Kidney (tissue), 13 donors: ENCODE measurements at regions not wholly inside any gene's neighbourhood (a gene's known extent, or its start where the extent isn't known, plus 50 kb on each side); places are given as distances from the start of the nearest gene placed in this dataset.

Experiments
- DNase-seq, 5 donors: peaks; one replicate each; pipeline ENCODE4 v3.0.0-alpha.2; 2013 to 2020
- FAIRE-seq: peaks from 2 replicates; lab custom pipeline; 2012; peaks lifted over from hg19 to GRCh38; lab: Jason Lieb, UNC
- H3K27ac ChIP-seq, 2 donors: one replicate each; pipeline ENCODE4 v1.7.0; 2013; ENCODE audit warnings: low read depth in 2 of 2, low read length in 2 of 2, inconsistent platforms in 1 of 2
- H3K27me3 ChIP-seq: one replicate; pipeline ENCODE4 v1.7.1; 2013; ENCODE audit warnings: low read length, inconsistent platforms; ENCODE audit not compliant: control insufficient read depth, insufficient read depth
- H3K36me3 ChIP-seq, 3 donors: one replicate each; pipeline versions ENCODE4 v1.7.0 to v1.7.1; 2013; ENCODE audit warnings: low read length in 3 of 3, control low read depth in 1 of 3, inconsistent platforms in 1 of 3; ENCODE audit not compliant: insufficient read depth in 3 of 3, control insufficient read depth in 2 of 3
- H3K4me1 ChIP-seq, 3 donors: one replicate each; pipeline versions ENCODE4 v1.7.0 to v1.7.1; 2013; ENCODE audit warnings: low read length in 3 of 3, inconsistent platforms in 1 of 3, low read depth in 1 of 3; ENCODE audit not compliant: control insufficient read depth in 2 of 3, insufficient read depth in 2 of 3
- H3K4me3 ChIP-seq, 3 donors: one replicate each; pipeline versions ENCODE4 v1.7.0 to v1.8.1; 2013; ENCODE audit warnings: low read length in 3 of 3, control low read depth in 1 of 3, inconsistent platforms in 1 of 3
- H3K9ac ChIP-seq, 3 donors: one replicate each; pipeline versions ENCODE4 v1.7.0 to v1.7.1; 2013; ENCODE audit warnings: low read length in 3 of 3, control low read depth in 1 of 3, inconsistent platforms in 1 of 3
- H3K9me3 ChIP-seq, 3 donors: one replicate each; pipeline versions ENCODE4 v1.7.0 to v1.7.1; 2013; ENCODE audit warnings: low read length in 3 of 3, control low read depth in 1 of 3, inconsistent platforms in 1 of 3; ENCODE audit not compliant: control insufficient read depth in 2 of 3, insufficient read depth in 1 of 3
- intact Hi-C: fragments of 100-400 bp; cut with DNase I; formaldehyde crosslinking; loops from one replicate; pipeline ENCODE4 v1.11.1; 2022
- TF ChIP-seq, protein P1 (sequence below): IDR thresholded peaks from 3 replicates; pipeline ENCODE4 v1.5.1; 2012; ENCODE audit warnings: mild to moderate bottlenecking, moderate library complexity, borderline replicate concordance; ENCODE audit not compliant: insufficient read depth; ENCODE audit errors: extremely low read depth
- donor health status: control.
- donor health status: control.
- donor health status: control.
- donor health status: control.
- donor health status: control.
- donor health status: DM: yes; HTN: yes; CAD: no.
- donor health status: Normal renal cell carcinoma (clear cell type).

DNA sequence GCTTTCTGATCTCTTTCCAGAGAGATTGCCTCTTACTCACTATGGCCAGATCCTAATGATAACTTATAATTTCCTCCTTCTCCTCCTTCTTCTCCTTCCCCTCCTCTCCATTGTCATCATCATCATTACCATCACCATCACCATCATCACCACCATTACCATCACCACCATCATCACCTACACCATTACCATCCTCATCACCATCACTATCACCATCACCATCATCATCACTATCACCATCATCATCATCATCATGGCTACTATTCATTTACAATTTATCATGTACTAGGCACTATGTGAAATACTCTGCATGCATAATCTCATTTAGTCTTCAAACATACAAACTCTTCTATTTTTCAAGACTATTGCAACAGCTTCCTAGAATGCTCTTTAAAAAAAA lies 540.9 kb upstream of the C16orf82 start:
- FAIRE-seq = no peak

DNA sequence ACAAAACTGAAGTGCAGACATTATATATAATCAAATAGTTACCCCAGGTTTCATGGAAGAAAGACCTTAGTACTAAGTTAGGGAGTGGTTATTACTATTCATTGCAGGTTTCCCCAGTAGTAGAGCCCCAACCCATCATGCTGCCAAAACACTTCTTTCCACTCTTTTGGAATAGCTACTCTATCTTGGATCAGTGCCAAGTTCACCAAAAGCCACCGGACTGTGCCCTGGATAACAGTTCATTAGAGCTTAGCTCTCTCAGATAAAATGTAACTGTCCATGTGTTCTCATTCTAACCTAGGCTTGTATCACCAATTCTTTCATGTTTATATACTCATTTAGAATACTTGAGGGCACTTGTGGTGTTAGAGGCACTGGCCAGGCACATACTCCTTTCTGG lies 540.1 kb upstream of the C16orf82 start:
- H3K36me3 ChIP-seq = no peaks in the 10 kb centered on the region
- no peak overlapping the region for H3K9ac ChIP-seq
- no peak overlapping the region for H3K27ac ChIP-seq
- TF ChIP-seq, protein P1, sequence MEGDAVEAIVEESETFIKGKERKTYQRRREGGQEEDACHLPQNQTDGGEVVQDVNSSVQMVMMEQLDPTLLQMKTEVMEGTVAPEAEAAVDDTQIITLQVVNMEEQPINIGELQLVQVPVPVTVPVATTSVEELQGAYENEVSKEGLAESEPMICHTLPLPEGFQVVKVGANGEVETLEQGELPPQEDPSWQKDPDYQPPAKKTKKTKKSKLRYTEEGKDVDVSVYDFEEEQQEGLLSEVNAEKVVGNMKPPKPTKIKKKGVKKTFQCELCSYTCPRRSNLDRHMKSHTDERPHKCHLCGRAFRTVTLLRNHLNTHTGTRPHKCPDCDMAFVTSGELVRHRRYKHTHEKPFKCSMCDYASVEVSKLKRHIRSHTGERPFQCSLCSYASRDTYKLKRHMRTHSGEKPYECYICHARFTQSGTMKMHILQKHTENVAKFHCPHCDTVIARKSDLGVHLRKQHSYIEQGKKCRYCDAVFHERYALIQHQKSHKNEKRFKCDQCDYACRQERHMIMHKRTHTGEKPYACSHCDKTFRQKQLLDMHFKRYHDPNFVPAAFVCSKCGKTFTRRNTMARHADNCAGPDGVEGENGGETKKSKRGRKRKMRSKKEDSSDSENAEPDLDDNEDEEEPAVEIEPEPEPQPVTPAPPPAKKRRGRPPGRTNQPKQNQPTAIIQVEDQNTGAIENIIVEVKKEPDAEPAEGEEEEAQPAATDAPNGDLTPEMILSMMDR = no peak
- no peaks in the 10 kb centered on the region for H3K4me1 ChIP-seq
- H3K9me3 ChIP-seq = no peaks in the 10 kb centered on the region
- no peaks in the 10 kb centered on the region for H3K27me3 ChIP-seq
- no peak overlapping the region for H3K4me3 ChIP-seq
- FAIRE-seq (no peak), DNase-seq (no peak)
- intact Hi-C loops = no loop called here

More for the DNA sequence above, 540.9 kb upstream of the C16orf82 start:
- Histone ChIP-seq H3K4me1 (no peaks in the 10 kb centered on the region), H3K9ac (no peak overlapping the region), H3K27me3 (no peaks in the 10 kb centered on the region), H3K36me3 (no peaks in the 10 kb centered on the region), H3K9me3 (no peaks in the 10 kb centered on the region), H3K27ac (no peak overlapping the region), H3K4me3 (no peak overlapping the region)
- TF ChIP-seq, protein P1 = no peak
- intact Hi-C loops = no loop called here
- DNase-seq = no peak

DNA sequence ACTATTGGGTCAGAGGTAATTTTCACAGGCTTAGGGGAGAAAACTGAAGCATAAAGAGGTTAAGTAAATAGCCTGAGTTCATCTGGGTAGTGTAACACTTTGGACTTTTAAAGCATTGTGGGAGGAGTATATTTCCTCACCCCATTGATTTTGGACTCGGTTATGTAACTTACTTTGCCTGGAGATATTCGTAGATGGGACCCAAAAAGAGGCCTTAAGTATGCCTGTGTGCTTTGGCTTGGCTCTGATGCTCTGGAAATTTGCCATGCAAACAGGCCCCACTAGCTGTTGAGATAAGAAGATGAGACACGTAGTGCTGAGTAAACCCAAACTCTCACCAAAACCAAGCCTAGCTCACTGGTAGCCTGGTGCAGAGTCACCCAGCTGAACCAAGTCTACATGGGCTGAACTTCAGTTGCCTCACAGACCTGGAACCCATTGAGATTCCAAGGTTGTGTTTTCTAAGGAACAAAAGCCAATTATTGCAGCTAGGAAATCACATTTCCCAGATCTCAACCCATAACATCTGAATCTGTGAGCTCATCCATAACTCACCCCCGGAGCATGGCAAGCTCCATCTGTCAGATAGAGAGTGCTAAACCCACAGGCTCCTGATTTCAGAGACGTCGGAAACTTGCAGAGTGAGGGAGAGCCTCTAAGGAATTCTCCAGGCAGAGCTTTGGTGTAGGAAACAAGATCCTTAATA lies 536.0 kb upstream of the C16orf82 start:
- no peak overlapping the region for H3K4me3 ChIP-seq
- no peaks in the 10 kb centered on the region for H3K27me3 ChIP-seq
- intact Hi-C loops = no loop called here
- FAIRE-seq = no peak
- no peaks in the 10 kb centered on the region for H3K36me3 ChIP-seq
- TF ChIP-seq, protein P1 = no peak
- no peaks in the 10 kb centered on the region for H3K4me1 ChIP-seq
- no peak for DNase-seq
- H3K9me3 ChIP-seq = no peaks in the 10 kb centered on the region
- no peak overlapping the region for H3K27ac ChIP-seq
- no peak overlapping the region for H3K9ac ChIP-seq

DNA sequence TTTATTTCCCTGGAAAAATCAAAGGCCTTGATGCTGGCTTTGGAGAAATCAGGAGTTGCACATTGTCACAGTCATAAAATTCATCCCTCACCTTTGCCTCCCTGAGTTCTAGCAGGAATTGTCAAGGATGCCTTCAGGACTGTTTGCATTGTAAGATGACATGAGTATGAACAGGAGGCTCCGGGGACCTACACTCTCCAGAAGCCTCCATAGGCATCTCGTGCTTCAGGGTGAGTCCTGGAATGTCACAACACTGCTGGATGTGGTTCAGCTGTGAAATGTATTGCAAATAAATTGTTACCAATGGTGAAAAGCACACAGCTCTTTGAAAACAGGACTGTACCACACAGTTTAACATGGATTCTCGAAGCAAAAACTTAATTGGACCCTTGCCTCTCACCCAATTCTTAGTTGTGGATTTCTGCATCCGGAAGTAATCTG lies 535.4 kb upstream of the C16orf82 start:
- intact Hi-C loops = no loop called here
- FAIRE-seq = no peak
- H3K4me1 ChIP-seq = no peaks in the 10 kb centered on the region

More for the DNA sequence above, 535.4 kb upstream of the C16orf82 start:
- no peak for DNase-seq
- Histone ChIP-seq H3K9ac (no peak overlapping the region), H3K9me3 (no peaks in the 10 kb centered on the region), H3K4me3 (no peak overlapping the region), H3K36me3 (no peaks in the 10 kb centered on the region), H3K27ac (no peak overlapping the region), H3K27me3 (no peaks in the 10 kb centered on the region)
- TF ChIP-seq, protein P1 = no peak
